CD4-positive, alpha-beta T cell treated with Interferon alpha-2 for 1 hour (primary cell): ENCODE measurements at regions not wholly inside any gene's neighbourhood (a gene's known extent, or its start where the extent isn't known, plus 50 kb on each side); places are given as distances from the start of the nearest gene placed in this dataset.

Source experiments
- DNase-seq, 2 donors: peaks; one replicate each; pipeline ENCODE4 v3.0.0-alpha.2; 2020 to 2022

- DNase-seq, result no peak
Observed at GRCh38 chr18:65399091-65399490, 351.7 kb upstream of the CDH7 start.

DNA sequence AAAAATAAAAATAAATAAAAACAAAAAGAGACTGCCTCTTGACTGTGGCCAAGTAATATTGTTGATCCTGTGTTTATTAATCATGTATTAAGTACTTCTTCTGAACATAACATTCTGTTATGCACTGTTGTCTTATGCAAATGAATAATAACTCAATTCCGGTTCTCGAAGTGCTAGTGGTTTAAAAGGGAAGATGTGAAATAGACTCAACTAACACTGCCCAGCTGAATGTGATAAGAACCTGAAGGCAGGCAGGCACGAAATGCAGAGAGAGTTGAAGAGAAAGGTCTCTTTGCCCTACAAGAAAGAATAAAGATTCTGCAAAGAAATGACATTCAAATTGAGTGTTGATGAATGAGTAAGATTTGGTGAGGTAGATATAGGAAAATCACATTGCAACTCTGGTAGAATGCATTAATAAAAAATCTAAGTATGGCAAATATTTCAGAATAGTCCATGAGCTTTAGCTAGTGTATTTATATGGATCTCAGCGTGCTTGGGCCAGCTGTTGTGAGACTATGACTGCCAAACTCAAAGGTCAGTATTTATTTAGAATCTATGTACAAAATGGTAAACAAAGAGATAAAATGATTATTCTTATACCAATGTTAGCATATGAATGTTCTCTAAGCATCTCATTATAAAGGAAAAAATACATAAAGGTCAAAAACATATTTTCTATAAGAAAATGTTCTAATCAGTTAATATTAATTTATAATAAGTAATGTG lies 352.3 kb upstream of the CDH7 start:
- no peak for DNase-seq

- DNase-seq, result no peak
Observed at GRCh38 chr18:65380986-65381385, 369.8 kb upstream of the CDH7 start.

GRCh38 chr18:65380571-65380970 lies 370.2 kb upstream of the CDH7 start:
- no peak for DNase-seq

GRCh38 chr18:65372904-65373303 lies 377.9 kb upstream of the CDH7 start:
- DNase-seq, result no peak

- DNase-seq, result no peak
Observed at GRCh38 chr18:65365245-65365980, 385.4 kb upstream of the CDH7 start.

GRCh38 chr18:65363911-65364632 lies 386.7 kb upstream of the CDH7 start:
- no peak for DNase-seq

GRCh38 chr18:65363011-65363410 lies 387.8 kb upstream of the CDH7 start:
- no peak for DNase-seq

DNA sequence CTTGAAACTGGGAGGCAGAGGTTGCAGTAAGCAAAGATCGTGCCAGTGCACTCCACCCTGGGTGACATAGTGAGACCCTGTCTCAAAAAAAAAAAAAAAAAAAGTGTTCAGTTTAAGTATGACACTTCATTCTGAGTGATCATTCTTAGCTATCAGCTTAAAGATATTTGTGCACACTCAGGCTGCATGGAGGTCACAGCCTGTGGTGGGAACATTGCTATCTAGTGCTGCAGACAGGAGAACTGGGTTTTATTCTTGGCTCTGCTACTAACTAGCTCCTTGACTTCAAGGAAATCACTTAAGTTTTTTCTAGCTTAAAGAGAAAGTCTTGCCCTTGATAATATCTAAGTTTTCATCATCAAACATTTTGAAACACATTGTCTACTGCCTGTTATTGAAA lies 391.3 kb upstream of the CDH7 start:
- DNase-seq, result no peak

- DNase-seq, result no peak
Observed at GRCh38 chr18:65358306-65358705, 392.5 kb upstream of the CDH7 start.

GRCh38 chr18:65352186-65352585 lies 398.6 kb upstream of the CDH7 start:
- DNase-seq, result no peak

GRCh38 chr18:65349635-65350034 lies 401.2 kb upstream of the CDH7 start:
- no peak for DNase-seq

GRCh38 chr18:65347446-65347845 lies 403.4 kb upstream of the CDH7 start:
- DNase-seq, result no peak

DNA sequence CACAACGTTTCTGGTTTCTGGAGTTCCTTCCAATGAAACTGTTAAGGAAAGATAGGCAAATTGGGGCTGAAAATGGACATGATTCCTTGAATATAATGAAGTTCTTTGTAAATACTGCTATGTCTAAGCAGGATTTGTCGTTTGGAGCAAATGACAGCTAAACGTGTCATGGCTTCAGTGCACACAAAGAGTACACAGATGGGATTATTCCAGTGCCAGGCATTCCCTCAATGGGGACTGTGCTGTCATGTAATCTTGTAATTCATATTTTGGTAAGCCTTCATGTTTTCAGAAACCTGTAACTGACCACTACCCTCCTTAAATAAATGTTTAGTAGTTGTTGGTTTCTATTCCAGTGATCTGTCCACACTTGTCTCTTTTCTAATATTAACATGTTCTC lies 404.7 kb upstream of the CDH7 start:
- DNase-seq, result no peak

DNA sequence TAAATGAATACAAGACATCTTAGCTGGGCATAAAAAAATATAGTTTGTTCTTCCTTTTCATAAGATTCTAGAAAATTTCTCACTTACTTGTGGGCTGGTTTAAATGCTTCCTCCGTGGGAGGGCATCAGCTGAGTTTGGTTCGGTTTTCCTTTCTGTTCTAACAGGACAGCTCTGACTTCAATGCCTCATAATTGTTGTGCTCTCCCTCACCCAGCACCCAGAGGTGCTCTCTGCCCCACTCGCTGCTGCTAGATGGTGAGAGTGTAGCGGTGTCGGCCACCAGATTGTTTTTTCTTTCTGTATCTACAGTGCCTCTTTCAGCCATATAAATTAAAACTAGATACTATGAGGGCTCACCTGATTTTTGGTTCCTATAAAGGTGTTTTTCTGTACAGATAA lies 407.2 kb upstream of the CDH7 start:
- DNase-seq, result no peak

DNA sequence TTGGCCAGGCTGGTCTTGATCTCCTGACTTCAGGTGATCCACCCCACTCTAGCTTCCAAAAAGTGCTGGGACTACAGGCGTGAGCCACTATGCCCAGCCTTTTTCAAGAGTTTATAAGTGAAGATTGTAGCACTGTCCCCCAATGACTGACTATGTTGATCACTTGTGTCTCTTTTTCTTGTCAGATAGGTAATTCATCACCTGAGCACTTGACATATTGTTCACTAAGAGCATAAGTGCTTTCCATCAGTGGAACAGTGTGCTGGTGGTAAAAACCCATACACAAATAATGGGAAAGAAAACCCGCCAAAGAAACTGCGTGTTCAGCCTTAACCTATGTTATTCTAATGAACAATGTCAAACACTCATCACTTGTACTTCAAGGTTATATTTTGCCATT lies 414.4 kb upstream of the CDH7 start:
- no peak for DNase-seq

- DNase-seq, result no peak
Observed at GRCh38 chr18:65329010-65329409, 421.8 kb upstream of the CDH7 start.

GRCh38 chr18:65326805-65327204 lies 424.0 kb upstream of the CDH7 start:
- DNase-seq, result no peak

- DNase-seq, result no peak
Observed at GRCh38 chr18:65322895-65323294, 427.9 kb upstream of the CDH7 start.

- no peak for DNase-seq
Observed at GRCh38 chr18:65298422-65298821, 452.4 kb upstream of the CDH7 start.

DNA sequence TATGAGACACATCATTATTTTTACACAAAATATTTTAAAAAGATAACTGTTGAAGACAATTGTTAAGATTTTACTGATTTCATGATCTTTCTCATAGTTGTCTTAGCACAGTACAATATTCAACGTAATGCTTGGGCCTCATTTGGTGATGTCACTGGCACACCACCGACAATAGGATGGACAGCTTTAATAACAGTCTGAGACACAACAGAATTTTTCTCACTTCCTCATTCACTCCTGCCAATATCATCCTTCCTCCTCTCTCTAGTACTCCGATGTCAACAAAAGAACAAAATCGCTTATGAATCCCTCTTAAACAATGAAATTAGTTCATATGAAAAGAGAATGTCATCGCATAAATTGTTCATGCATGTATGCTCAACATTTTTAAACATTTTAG lies 461.9 kb upstream of the CDH7 start:
- DNase-seq, result no peak

DNA sequence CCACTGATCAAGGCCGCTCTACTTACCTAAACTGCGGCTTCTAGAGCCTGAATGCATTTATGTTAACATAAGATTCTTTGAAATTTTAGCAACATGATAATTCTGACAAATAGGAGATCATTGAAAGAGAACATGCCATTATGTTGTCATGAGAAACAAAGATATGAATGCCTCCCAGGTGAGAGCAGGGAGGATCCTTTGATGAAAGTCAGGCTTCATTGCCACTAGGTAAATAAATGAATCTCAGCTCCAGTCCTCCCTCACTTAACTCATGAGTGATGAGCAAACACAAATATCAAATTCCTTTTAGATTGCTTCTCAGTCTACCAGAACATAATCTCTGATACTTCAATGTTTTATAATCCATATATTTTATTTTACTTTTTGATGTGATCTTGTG lies 463.2 kb upstream of the CDH7 start:
- no peak for DNase-seq

DNA sequence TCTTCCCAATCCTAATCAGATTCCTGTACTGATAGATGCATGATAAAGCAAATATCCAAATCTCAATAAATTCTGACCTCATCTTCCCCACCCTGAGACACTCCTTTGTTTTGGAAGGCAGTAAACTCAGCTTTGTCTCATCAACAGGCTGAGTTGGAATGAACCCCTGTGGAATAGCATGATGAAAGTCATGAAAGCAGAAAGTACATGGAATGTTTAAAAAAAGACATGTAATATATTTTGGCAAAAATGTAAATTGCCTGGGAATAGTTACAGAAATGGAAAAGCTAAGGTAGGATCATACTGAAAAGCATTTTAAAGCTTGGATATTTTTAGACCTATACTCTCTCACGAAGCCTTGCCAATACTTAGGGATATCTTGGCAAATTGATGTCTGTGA lies 468.7 kb upstream of the CDH7 start:
- DNase-seq, result no peak

- DNase-seq, result no peak
Observed at GRCh38 chr18:65279668-65280305, 471.0 kb upstream of the CDH7 start.
